K562 (cell line): ENCODE measurements at regions not wholly inside any gene's neighbourhood (a gene's known extent, or its start where the extent isn't known, plus 50 kb on each side); places are given as distances from the start of the nearest gene placed in this dataset.

Experiments
- ATAC-seq: fragments of 200-7000 bp; cut with Tn5 transposase; 3 replicates; pipeline ENCODE4 v1.9.1; 2020; ENCODE audit warnings: moderate library complexity
- BruUV-seq: library from RNA; stranded (reverse); fragments of 400-500 nt; replicated peaks from 2 replicates; lab custom pipeline; 2021; lab: Mats Ljungman, UMichigan
- CTCF ChIA-PET: fragments of 300-600 bp; formaldehyde crosslinking; extraction: SDS; loops from one replicate; lab custom pipeline; 2021; ENCODE audit warnings: low intra/inter-chr PET ratio; lab: Yijun Ruan, JAX
- POLR2A ChIA-PET: fragments of 300-600, 350-650 bp; sonication (Branson Sonifier 250); formaldehyde crosslinking; extraction: SDS; loops from one replicate; lab custom pipeline; 2021; ENCODE audit warnings: antibody characterized with exemption, inconsistent platforms; lab: Yijun Ruan, JAX
- DNase-seq, 4 experiments: peaks; one replicate each; pipeline versions ENCODE4 v3.0.0 to v3.0.0-alpha.2; 2011 to 2018; ENCODE audit warnings: low spot score in 3 of 4, mixed read lengths in 3 of 4; ENCODE audit errors: extremely low read depth in 1 of 4
- FAIRE-seq: peaks from 2 replicates; lab custom pipeline; 2011; peaks lifted over from hg19 to GRCh38; lab: Jason Lieb, UNC
- H2AFZ ChIP-seq: 2 replicates; pipeline ENCODE4 v1.6.0; 2011; ENCODE audit warnings: low read depth, low read length, control low read depth, inconsistent platforms
- H3K27ac ChIP-seq: fragments of 200-600 bp; 3 replicates; pipeline ENCODE4 v1.8.0; 2011; ENCODE audit warnings: low read depth, mild to moderate bottlenecking, control low read depth, inconsistent platforms, low read length, moderate library complexity, mixed read lengths; ENCODE audit errors: extremely low read depth
- H3K27me3 ChIP-seq, 2 experiments: fragments of 300-600 bp in 1 of 2; 2 replicates in 1 of 2; 3 replicates in 1 of 2; pipeline versions ENCODE4 v1.6.0 to v1.8.0; 2011; ENCODE audit warnings: inconsistent platforms in 2 of 2, low read length in 2 of 2, mild to moderate bottlenecking in 1 of 2, mixed read lengths in 1 of 2, moderate library complexity in 1 of 2; ENCODE audit not compliant: control insufficient read depth in 2 of 2, insufficient read depth in 2 of 2
- H3K36me3 ChIP-seq: fragments of 300-600 bp; 3 replicates; pipeline ENCODE4 v1.8.0; 2011; ENCODE audit warnings: mild to moderate bottlenecking, low read length, inconsistent platforms; ENCODE audit not compliant: control insufficient read depth, insufficient read depth
- H3K4me1 ChIP-seq, 2 experiments: fragments of 200-600 bp in 1 of 2; replicated peaks in 1 of 2; 2 replicates in 1 of 2; 3 replicates in 1 of 2; pipeline versions ENCODE4 v1.5.1 to v1.8.0; 2011; ENCODE audit warnings: inconsistent platforms in 2 of 2, low read length in 2 of 2, mild to moderate bottlenecking in 1 of 2, mixed read lengths in 1 of 2, moderate library complexity in 1 of 2; ENCODE audit not compliant: control insufficient read depth in 2 of 2, insufficient read depth in 2 of 2
- H3K4me2 ChIP-seq: 2 replicates; pipeline ENCODE4 v1.6.1; 2011; ENCODE audit warnings: low read length, control low read depth, inconsistent platforms, mixed read lengths; ENCODE audit not compliant: insufficient read depth
- H3K4me3 ChIP-seq: fragments of 200-600 bp; sonication (generic), shearing (Covaris generic); 2 replicates; pipeline ENCODE4 v1.5.1; 2016; ENCODE audit warnings: control low read depth, inconsistent platforms
- H3K79me2 ChIP-seq: fragments of 200-600 bp; 3 replicates; pipeline ENCODE4 v1.8.0; 2011; ENCODE audit warnings: low read length, inconsistent platforms; ENCODE audit not compliant: control insufficient read depth, insufficient read depth
- H3K9ac ChIP-seq, 2 experiments: 2 replicates each; pipeline versions ENCODE4 v1.6.0 to v1.6.1; 2011; ENCODE audit warnings: low read depth in 2 of 2, low read length in 2 of 2, control low read depth in 1 of 2, inconsistent platforms in 1 of 2, mild to moderate bottlenecking in 1 of 2, mixed read lengths in 1 of 2; ENCODE audit not compliant: insufficient read depth in 1 of 2
- H3K9me1 ChIP-seq: one replicate; pipeline ENCODE4 v1.6.0; 2011; ENCODE audit warnings: inconsistent platforms, mild to moderate bottlenecking, low read length, moderate library complexity; ENCODE audit not compliant: control insufficient read depth, insufficient read depth
- H3K9me3 ChIP-seq: replicated peaks from 2 replicates; pipeline ENCODE4 v1.5.1; 2011; ENCODE audit warnings: low read depth, low read length, inconsistent platforms; ENCODE audit not compliant: control insufficient read depth, insufficient read depth
- H4K20me1 ChIP-seq: replicated peaks from 2 replicates; pipeline ENCODE4 v1.6.1; 2011; ENCODE audit warnings: low read length, inconsistent platforms, mixed read lengths; ENCODE audit not compliant: control insufficient read depth, insufficient read depth
- CTCFL ChIP-seq: IDR thresholded peaks from 2 replicates; pipeline ENCODE4 v1.6.1; 2011; ENCODE audit warnings: borderline replicate concordance, low read depth, mild to moderate bottlenecking, moderate library complexity, low read length; ENCODE audit not compliant: insufficient read depth, poor library complexity, severe bottlenecking
- ELF1 ChIP-seq: fragments of 200-800 bp; sonication (Bioruptor generic); IDR thresholded peaks from 2 replicates; pipeline ENCODE4 v1.6.1; 2016; ENCODE audit warnings: missing genetic modification characterization, missing compliant biosample characterization
- HNRNPL ChIP-seq: fragments of 200-400 bp; formaldehyde crosslinking; IDR thresholded peaks from 2 replicates; pipeline ENCODE4 v1.6.1; 2017; ENCODE audit warnings: low read depth, mild to moderate bottlenecking, low read length
- HOMEZ ChIP-seq: fragments of 250-450 bp; sonication (Bioruptor Pico); IDR thresholded peaks from 2 replicates; pipeline ENCODE4 v1.4.0; 2020; ENCODE audit warnings: mild to moderate bottlenecking, moderate library complexity
- TCF7L2 ChIP-seq: fragments of 150-350 bp; IDR thresholded peaks from 2 replicates; pipeline ENCODE4 v1.6.1; 2016; ENCODE audit warnings: low read depth, mild to moderate bottlenecking, low read length, moderate library complexity
- TRIM28 ChIP-seq: fragments of 450-650 bp; IDR thresholded peaks from 2 replicates; pipeline ENCODE4 v1.6.1; 2017
- USF1 ChIP-seq: sonication (generic); formaldehyde crosslinking; IDR thresholded peaks from 2 replicates; pipeline ENCODE4 v1.9.0; 2022; ENCODE audit warnings: mild to moderate bottlenecking, missing genetic modification reagents
- XRCC5 ChIP-seq: fragments of 200-400 bp; formaldehyde crosslinking; IDR thresholded peaks from 2 replicates; pipeline ENCODE4 v1.6.1; 2017; ENCODE audit warnings: low read depth, mild to moderate bottlenecking, low read length
- ZNF77 ChIP-seq: fragments of 250-450 bp; sonication (Bioruptor Pico); IDR thresholded peaks from 2 replicates; pipeline ENCODE4 v1.5.0; 2020
- WGBS: fragments of 100-300 bp; shearing (Covaris generic); methylation state at CpG from one replicate; pipeline ENCODE4 v1.1.6; 2016; ENCODE audit warnings: low coverage, mixed read lengths; ENCODE audit not compliant: insufficient coverage; ENCODE audit errors: missing lambda C conversion rate; 5-methylcytosine and 5-hydroxymethylcytosine counted together
- in situ Hi-C: fragments of 300-500 bp; cut with MboI; formaldehyde crosslinking; loops from 4 replicates; pipeline ENCODE4 v1.15.0; 2018; ENCODE audit warnings: inconsistent platforms, mixed read lengths
- intact Hi-C: fragments of 100-400 bp; cut with micrococcal nuclease; formaldehyde crosslinking; loops from 2 replicates; pipeline ENCODE4 v1.14.2; 2022

GRCh38 chr6:1217396-1217795 lies 94.5 kb upstream of the FOXQ1 start:
- Histone ChIP-seq H3K27ac (no peak overlapping the region), H3K9me1 (no peaks in the 10 kb centered on the region), H3K9me3 (no peaks in the 10 kb centered on the region), H3K4me2 (no peak overlapping the region), H2AFZ (no peak overlapping the region), H4K20me1 (0 out of 2 replicates have a peak, but pooled peaks cover 3% of the 10 kb centered on the region), H3K9ac (no peak overlapping the region), H3K4me1 (no peaks in the 10 kb centered on the region), H3K79me2 (no peaks in the 10 kb centered on the region), H3K4me3 (no peak overlapping the region), H3K27me3 (peaks cover 9 to 28% of the 10 kb centered on the region in 2 experiments; a peak in 4 of 5 replicates), H3K36me3 (no peaks in the 10 kb centered on the region)
- ChIA-PET POLR2A (no interaction called here), CTCF (no interaction called here)
- no TSS peak for BruUV-seq
- ATAC-seq = no peak
- no peak for DNase-seq
- intact Hi-C loops = no loop called here
- in situ Hi-C loops = no loop called here
- TF ChIP-seq CTCFL (no peak), ZNF77 (CRISPR knock-in tag) (no peak), TRIM28 (no peak), HOMEZ (CRISPR knock-in tag) (no peak), XRCC5 (no peak), HNRNPL (no peak), TCF7L2 (no peak), ELF1 (tag) (no peak), USF1 (no peak)
- 0% methylated on average over 5 of the region's 5 CpGs for WGBS
- no peak for FAIRE-seq
